Erythroblast (primary cell): ENCODE measurements at regions not wholly inside any gene's neighbourhood (a gene's known extent, or its start where the extent isn't known, plus 50 kb on each side); places are given as distances from the start of the nearest gene placed in this dataset.

Source experiments
- GATA1 ChIP-seq: IDR thresholded peaks from 2 replicates; pipeline ENCODE4 v1.6.1; 2011; ENCODE audit warnings: low read depth, mild to moderate bottlenecking, control low read depth, low read length, moderate library complexity
- POLR2A ChIP-seq: IDR thresholded peaks from 2 replicates; pipeline ENCODE4 v1.6.1; 2011; ENCODE audit warnings: mild to moderate bottlenecking, low read length

DNA sequence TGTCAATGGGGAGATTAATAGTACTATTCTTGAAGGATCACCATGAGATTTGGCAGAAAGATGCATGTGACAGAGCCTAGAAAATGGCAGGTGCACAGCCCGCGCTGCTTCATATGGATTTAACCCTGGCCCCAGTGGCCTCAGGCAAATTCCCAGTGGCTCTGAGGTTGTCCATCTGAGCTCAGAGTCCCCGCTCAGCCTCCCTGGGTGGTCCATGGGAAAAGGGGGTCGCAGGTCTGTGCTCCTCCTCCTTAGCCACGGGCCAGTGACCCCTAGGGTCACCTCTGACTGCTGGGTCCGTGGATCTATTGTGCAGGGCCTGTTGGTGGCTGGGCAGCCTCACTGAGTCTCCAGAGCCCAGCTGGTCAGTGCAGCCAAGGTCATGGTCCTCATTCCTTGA lies 93.3 kb upstream of the BOD1 start:
- no peak for TF ChIP-seq POLR2A
- no peak for TF ChIP-seq GATA1
